ENCODE measurements at regions not wholly inside any gene's neighbourhood (a gene's known extent, or its start where the extent isn't known, plus 50 kb on each side); places are given as distances from the start of the nearest gene placed in this dataset.
"Not testable (repeated sequence)": the region's sequence is repeated elsewhere in the genome, so short reads cannot be mapped to it uniquely, and the experiment has no call there.

- no peak overlapping the region for H3K27ac ChIP-seq
- no peak overlapping the region for H3K4me3 Mint-ChIP-seq
- no peaks in the 10 kb centered on the region for H3K9me3 Mint-ChIP-seq
- no peaks in the 10 kb centered on the region for H3K36me3 Mint-ChIP-seq
- no peak for TF ChIP-seq EZH2 (IDR thresholded peaks at IDR 0.05)
- no peak for TF ChIP-seq CTCF (IDR thresholded peaks at IDR 0.05)
- TF ChIP-seq EZH2phosphoT487 (IDR thresholded peaks at IDR 0.05), result no peak
- no peak overlapping the region for H2AFZ ChIP-seq (replicated peaks)
- H3F3A ChIP-seq (ENCODE audit: low read depth), result no peaks in the 10 kb centered on the region
- H3K9ac ChIP-seq, result no peak overlapping the region
- H3K9me3 ChIP-seq (ENCODE audit: low read depth), result no peaks in the 10 kb centered on the region
- H3K27ac Mint-ChIP-seq, result no peak overlapping the region
- no peaks in the 10 kb centered on the region for H4K20me1 ChIP-seq (ENCODE audit: low read depth)
- no peak overlapping the region for H3K4me2 ChIP-seq
- DNase-seq (ENCODE audit: low spot score), result no peak
- H3K4me3 ChIP-seq, result no peak overlapping the region
- no peaks in the 10 kb centered on the region for H3K79me2 ChIP-seq (ENCODE audit: low read depth)
- H3K27me3 Mint-ChIP-seq (ENCODE audit: insufficient read depth, low read depth), result no peaks in the 10 kb centered on the region
- no peaks in the 10 kb centered on the region for H3K27me3 ChIP-seq
- H3K36me3 ChIP-seq, result no peaks in the 10 kb centered on the region
- H3K4me1 Mint-ChIP-seq, result peaks cover 4% of the 10 kb centered on the region
- no peaks in the 10 kb centered on the region for H3K4me1 ChIP-seq
Observed at GRCh38 chr13:109985871-109986450, 199.6 kb upstream of the IRS2 start.

GRCh38 chr13:109983447-109983846 lies 197.1 kb upstream of the IRS2 start:
- no peaks in the 10 kb centered on the region for H3F3A ChIP-seq (ENCODE audit: low read depth)
- H3K4me2 ChIP-seq, result no peak overlapping the region
- TF ChIP-seq EZH2phosphoT487 (IDR thresholded peaks at IDR 0.05), result no peak
- TF ChIP-seq EZH2 (IDR thresholded peaks at IDR 0.05), result no peak
- no peak for TF ChIP-seq CTCF (IDR thresholded peaks at IDR 0.05)
- no peak overlapping the region for H3K4me3 Mint-ChIP-seq
- no peaks in the 10 kb centered on the region for H3K27me3 ChIP-seq
- H3K79me2 ChIP-seq (ENCODE audit: low read depth), result no peaks in the 10 kb centered on the region
- H3K27ac Mint-ChIP-seq, result no peak overlapping the region
- peak overlapping the region; percentile 28 for H2AFZ ChIP-seq (replicated peaks)
- no peak overlapping the region for H3K4me3 ChIP-seq
- H3K9me3 ChIP-seq (ENCODE audit: low read depth), result no peaks in the 10 kb centered on the region
- H3K9me3 Mint-ChIP-seq, result no peaks in the 10 kb centered on the region
- H3K9ac ChIP-seq, result no peak overlapping the region
- H3K36me3 ChIP-seq, result no peaks in the 10 kb centered on the region
- H3K4me1 ChIP-seq, result no peaks in the 10 kb centered on the region
- DNase-seq (ENCODE audit: low spot score), result no peak
- H3K27ac ChIP-seq, result no peak overlapping the region
- no peaks in the 10 kb centered on the region for H4K20me1 ChIP-seq (ENCODE audit: low read depth)
- H3K4me1 Mint-ChIP-seq, result peaks cover 6% of the 10 kb centered on the region
- no peaks in the 10 kb centered on the region for H3K27me3 Mint-ChIP-seq (ENCODE audit: insufficient read depth, low read depth)
- H3K36me3 Mint-ChIP-seq, result no peaks in the 10 kb centered on the region

- H3K4me3 Mint-ChIP-seq, result no peak overlapping the region
- peaks cover under 1% of the 10 kb centered on the region for H3K27me3 Mint-ChIP-seq (ENCODE audit: insufficient read depth, low read depth)
- Histone ChIP-seq H3K4me2 (no peak overlapping the region), H3K4me1 (no peaks in the 10 kb centered on the region), H3K27ac (no peak overlapping the region), H3K27me3 (no peaks in the 10 kb centered on the region), H3K9ac (no peak overlapping the region), H2AFZ (replicated peaks) (no peak overlapping the region), H3K36me3 (no peaks in the 10 kb centered on the region), H3F3A (ENCODE audit: low read depth) (no peaks in the 10 kb centered on the region), H4K20me1 (ENCODE audit: low read depth) (no peaks in the 10 kb centered on the region), H3K79me2 (ENCODE audit: low read depth) (no peaks in the 10 kb centered on the region), H3K4me3 (no peak overlapping the region), H3K9me3 (ENCODE audit: low read depth) (no peaks in the 10 kb centered on the region)
- no peaks in the 10 kb centered on the region for H3K36me3 Mint-ChIP-seq
- DNase-seq (ENCODE audit: low spot score), result no peak
- no peak for TF ChIP-seq CTCF (IDR thresholded peaks at IDR 0.05)
- no peak for TF ChIP-seq EZH2 (IDR thresholded peaks at IDR 0.05)
- no peak for TF ChIP-seq EZH2phosphoT487 (IDR thresholded peaks at IDR 0.05)
- no peak overlapping the region for H3K27ac Mint-ChIP-seq
- peaks cover 8% of the 10 kb centered on the region for H3K4me1 Mint-ChIP-seq
- no peaks in the 10 kb centered on the region for H3K9me3 Mint-ChIP-seq
Observed at GRCh38 chr13:109981000-109981399, 194.6 kb upstream of the IRS2 start.

GRCh38 chr13:109979676-109980075 lies 193.3 kb upstream of the IRS2 start:
- H3K27ac ChIP-seq; H3K36me3 Mint-ChIP-seq; H3K27me3 ChIP-seq; H3K4me3 Mint-ChIP-seq; H3K27ac Mint-ChIP-seq; H4K20me1 ChIP-seq (ENCODE audit: low read depth); H3K9me3 ChIP-seq (ENCODE audit: low read depth); H3K9me3 Mint-ChIP-seq; H3K27me3 Mint-ChIP-seq (ENCODE audit: insufficient read depth, low read depth); DNase-seq (ENCODE audit: low spot score); H3K36me3 ChIP-seq; H3K4me3 ChIP-seq; H3F3A ChIP-seq (ENCODE audit: low read depth); H3K9ac ChIP-seq; H3K4me2 ChIP-seq; H3K79me2 ChIP-seq (ENCODE audit: low read depth); H3K4me1 Mint-ChIP-seq; H2AFZ ChIP-seq (replicated peaks); H3K4me1 ChIP-seq: not testable (repeated sequence)

Data from neural progenitor cell (in vitro differentiated cells).